Pons (tissue), 1 donor: ENCODE measurements at regions not wholly inside any gene's neighbourhood (a gene's known extent, or its start where the extent isn't known, plus 50 kb on each side); places are given as distances from the start of the nearest gene placed in this dataset.

Experiments used
- DNase-seq: peaks from one replicate; pipeline ENCODE4 v3.0.0-alpha.2; 2016; ENCODE audit warnings: low spot score

DNA sequence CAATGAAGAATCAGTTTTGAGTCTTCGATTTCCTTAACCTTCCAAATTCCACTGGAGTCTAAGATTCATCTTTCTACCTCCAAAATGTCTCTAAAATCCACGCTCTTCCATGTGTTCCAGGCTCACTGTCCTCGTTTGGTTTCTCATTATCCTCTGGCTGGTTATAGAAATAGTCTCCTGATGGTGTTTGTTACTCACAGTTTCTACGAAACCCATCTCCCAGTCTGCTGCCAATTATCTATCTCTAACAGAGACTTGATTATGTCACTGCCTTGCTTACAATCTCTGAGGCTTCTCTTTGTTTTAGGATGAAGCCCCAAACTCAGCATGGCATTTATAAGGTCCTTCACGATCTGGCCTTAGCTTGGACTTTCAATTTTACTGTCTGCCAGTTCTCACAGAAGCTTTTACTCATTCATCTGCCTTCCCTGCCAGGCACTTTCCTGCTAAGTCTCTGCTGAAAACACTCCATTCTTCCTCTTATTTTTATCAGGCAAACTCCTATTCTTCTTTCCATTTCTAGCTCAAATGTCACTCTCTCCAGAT, 339.6 kb upstream of the SGCD start:
- DNase-seq, result peak; percentile 71

DNA sequence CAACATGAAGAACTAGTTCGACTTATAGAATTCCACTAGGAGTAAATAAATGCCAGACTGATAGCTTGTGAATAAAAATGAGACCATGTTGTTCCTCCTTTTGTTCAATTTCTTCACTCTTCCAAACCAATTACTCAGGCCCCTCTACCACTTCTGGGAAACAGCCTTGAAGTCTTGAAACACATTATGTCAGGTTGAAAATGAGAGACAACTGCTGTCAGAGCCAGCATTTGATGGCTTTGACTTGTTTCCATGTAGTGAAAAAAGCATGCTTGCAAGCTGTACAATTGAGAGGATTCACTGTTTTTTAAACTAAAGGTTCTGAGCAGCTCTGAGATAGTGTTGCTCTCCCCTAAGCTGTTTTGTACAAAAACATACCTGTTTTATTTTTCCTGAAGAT, 337.1 kb upstream of the SGCD start:
- no peak for DNase-seq

DNA sequence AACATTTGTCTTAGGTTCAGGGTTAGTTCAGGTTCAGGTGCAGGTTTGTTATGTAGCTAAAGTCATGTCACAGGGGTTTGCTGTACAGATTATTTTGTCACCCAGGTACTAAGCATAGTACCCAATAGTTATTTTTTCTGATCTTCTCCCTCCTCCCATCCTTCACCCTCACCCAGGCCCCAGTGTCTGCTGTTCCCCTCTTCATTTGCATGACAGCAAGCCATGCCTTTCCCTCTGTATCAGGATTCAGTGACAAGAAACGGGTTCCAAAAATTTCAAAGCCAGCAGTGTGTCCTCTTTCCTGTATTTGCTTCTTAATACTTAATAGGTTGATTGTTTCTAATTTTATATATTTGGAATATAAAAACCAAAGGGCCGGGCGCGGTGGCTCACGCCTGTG, 330.8 kb upstream of the SGCD start:
- no peak for DNase-seq

DNA sequence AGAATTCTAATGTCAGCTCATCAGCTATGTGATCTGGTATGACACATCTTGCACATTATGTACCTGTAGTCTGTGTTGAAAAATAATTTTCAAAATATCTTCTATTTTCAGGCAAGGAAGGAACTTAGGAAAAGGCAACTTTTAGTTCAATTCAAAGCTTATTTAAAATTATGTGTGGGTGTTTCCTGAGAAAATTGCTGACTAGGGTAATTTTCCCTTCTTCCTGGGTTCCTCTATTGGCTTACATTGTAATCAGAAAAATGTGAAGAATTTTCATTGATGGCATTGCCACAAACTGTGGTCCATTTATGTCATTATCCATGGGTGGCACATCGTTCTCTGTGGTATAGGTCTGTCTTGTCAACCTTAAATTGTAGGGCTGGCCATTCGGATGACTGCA, 328.7 kb upstream of the SGCD start:
- no peak for DNase-seq

DNA sequence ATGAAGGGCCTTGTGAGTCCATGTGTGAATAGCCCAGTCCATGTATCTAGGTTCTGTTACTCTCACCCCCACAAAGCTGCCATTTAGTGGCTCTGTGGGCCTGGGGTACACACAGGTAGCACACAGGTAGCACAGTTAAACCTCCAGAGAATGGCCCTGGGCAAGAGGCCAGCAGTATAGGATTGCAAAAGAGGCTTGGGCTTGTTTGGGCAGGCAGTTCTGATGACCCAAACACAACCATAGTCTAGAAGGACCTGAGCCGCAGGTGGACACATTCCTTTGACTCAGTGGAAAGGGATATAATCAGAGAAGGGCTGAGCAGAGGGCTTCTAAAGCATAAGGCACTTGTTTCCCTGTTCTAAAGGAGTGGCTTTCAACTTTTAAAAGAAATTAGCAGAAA, 326.8 kb upstream of the SGCD start:
- no peak for DNase-seq

DNA sequence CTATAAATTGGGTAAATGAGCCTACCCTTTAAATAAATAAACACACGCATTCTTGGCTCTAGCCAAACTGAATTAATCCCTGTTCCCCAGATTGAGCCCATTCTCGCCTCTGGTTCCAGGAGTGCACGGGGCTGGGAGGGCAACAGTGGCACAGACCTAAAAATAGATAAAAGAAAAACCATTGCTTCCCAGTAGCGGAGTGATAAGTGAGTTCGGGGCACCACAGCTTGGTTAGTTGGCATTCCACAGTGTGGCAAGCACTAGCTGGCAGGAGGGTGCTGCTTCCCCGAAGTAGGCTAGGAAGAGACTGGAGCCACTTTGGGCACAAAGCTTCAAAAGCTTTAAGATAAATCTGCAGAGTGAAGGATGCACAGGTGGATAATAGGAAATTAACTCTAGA, 322.2 kb upstream of the SGCD start:
- no peak for DNase-seq

DNA sequence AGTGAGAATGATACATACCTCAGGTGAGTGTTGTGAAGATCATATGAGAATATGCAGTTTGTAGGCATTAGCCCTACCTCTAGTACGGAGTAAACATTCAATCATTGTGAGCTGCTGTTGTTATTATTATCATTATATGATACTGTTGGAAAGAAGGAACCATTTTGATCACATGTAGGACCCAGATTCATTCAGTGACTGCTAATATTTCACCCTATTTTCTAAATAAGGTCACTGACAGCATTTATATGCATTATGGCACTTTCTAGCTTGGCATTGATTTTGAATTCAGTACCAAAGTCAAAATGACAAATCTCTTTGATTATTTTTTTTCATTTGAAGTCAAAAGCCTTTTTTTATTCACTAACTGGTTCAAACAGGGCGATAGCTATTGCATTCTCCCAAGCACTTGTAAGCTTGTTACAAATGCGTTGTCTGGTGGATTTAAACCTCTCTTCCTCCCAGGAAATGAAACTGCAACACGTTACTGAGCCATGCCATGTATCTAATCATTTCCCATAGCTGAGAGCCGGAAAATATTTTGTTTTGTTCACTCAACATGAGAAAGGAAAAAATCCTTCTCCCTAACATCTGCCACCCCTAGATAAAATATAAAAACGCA, 320.8 kb upstream of the SGCD start:
- no peak for DNase-seq

DNA sequence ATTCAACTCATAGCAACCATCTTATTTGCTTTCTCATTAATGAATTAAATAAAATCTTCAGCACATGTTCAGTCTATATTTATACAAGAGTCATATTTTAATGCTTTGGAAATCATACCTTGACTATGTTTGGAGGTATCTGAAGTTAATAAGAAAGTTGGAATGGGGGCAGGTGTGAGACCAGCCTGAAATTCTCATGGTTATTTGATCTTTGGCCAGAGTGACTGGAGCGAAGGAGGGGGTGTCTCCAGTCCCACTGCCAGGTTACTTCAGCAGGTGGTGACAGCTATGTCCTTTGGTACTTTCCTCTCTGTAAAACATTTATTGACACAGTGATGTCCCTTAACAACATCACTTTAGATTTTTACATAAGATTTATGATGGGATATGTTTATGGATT, 318.1 kb upstream of the SGCD start:
- no peak for DNase-seq

DNA sequence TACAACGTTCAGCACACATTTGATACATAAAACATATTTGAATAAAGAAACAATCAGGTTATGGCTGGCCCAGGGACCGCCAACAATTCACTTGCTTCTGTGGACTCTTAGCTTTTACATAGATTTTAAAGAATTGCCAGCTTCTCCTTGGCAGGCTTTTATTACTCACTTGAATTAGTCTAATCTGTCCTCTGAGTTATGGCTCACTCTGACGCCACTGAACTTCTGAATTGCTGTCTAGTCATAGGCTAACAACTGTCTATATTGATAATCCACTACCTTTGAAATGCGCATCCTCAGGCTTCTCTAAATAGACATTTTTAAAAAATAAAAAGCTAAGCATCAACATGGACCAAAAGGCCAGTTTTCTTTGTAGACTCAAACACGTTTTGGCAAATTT, 317.4 kb upstream of the SGCD start:
- no peak for DNase-seq

DNA sequence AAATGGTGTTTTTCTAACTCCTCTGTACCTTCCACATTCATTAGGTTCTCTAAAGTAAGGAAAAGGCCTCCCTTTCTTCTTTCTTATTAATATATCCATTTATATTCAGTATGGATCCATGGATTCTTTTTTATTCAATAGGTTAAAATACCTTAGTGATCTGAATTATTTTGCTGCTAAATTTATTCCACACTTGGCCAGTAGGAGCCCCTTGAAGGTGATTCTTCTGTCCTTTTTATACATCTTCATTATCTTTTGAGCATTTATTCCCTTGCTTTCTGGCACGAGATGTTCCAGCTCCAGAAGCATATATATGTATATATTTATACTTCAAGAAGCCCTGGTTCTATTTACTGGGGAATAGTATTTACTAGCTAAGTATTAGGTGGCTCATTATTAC, 311.8 kb upstream of the SGCD start:
- DNase-seq, result no peak

DNA sequence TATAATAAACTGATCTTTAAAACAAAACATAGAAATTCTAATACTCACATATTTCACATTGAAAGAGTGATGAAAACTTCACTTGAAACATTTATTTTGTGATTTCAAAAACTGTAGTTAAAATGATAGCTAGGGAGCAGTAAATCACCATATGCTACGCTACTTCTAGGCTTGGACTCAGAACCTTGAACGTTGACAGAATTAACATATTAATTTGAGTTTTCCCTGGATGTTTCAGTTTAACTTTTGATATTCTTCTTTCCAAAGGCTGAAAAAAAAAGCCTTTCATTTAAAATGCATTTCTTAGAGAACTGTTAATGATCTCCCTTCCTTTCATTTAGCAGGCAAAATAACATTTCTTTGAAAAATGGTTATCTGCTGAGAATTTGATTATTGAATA, 307.8 kb upstream of the SGCD start:
- no peak for DNase-seq

DNA sequence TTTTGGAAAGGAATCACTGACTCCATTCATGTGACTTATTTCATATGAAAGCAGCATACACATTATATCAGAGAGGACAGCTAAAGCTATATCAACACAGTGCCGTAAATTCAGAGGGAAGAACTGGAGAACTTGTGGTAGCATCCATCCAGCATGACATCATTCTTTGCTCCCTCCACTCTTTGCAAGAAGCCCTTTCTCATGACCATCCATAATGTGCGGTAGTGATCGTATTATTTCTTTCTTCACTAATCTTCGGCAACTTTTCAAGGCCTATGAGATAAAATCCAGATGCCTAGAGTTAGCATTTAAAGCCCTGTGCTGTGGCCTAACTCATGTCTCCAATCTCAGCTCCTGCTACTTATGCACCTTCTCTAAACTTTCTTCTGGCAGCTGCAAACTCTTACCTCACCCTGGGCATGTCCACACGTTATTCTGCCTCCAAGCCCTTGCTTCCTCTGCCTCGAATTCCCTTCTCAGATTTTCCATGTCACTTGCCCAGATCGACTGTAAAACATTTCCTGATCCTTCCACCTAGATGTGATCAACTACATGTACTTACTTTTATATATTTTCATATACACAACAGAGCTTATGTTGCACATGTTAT, 307.3 kb upstream of the SGCD start:
- DNase-seq, result no peak

DNA sequence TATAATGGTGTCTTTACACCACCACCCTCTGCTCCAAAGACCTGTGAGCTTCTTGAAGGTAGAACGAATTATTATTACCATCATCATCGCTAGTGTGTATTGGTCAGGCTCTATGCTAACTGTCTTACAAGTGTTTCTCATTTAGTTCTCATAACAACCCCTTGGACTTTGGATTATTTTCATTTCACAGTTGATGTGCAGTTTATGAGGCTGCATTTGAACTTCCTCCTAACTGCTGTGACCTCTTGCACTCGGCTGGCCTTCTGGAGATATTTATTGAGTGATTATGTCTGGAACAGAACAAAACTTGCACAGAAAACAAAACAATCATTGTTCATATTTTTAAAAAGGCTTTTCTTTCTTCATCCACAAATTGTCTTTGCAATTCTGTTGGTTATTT, 306.3 kb upstream of the SGCD start:
- no peak for DNase-seq

DNA sequence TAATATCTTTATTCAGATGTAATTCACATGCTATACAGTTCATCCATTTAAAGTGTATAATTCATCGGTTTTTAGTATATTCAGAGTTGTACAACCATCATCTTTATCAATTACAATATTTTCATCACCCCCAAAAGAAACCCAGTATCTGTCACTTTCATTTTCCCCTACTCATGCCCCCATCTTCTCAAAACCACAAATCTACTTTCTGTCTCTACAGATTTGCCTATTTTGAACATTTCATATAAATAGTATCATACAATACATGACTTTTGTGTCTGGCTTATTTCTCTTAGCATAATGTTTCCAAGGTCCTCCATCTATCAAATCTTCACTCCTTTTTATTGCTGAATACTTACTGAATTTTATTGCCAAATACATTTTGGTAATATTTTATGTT, 305.1 kb upstream of the SGCD start:
- DNase-seq, result no peak

DNA sequence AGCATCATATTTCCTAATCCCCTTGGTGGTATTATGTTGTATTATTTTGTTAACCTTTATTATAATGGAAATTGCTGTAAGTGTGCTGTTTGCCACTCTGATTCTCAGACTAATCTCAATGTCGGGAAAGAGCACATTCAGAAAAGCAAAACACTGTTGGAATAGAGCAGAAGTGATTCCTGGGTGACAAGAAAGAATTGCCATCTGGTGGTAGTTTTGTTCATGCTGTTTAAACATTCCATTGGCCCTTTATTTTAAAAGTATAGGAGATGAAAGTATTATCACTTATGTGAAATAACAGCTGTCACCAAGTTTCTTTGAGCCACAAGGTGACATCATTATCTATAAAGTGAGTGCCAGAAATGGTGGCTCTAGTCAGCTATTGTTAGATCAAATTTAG, 301.3 kb upstream of the SGCD start:
- no peak for DNase-seq

DNA sequence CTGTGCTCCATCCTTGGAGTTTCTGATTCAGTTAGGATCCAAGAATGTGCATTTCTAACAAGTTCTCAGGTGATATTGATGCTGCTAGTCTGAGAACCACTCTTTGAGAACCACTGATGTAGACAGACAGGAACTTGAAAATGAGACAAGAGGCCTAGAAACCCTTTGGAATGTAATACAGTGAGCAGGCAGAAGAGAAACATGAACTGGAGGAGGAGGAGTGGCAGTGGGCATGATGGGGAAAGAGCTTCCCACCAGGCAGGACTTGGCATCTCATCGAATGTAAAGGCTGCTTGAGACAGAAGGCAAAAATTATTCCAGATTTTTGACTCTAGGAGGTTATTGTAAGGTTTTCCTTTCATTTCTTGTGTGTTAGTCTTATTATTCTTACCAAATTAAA, 295.8 kb upstream of the SGCD start:
- no peak for DNase-seq

DNA sequence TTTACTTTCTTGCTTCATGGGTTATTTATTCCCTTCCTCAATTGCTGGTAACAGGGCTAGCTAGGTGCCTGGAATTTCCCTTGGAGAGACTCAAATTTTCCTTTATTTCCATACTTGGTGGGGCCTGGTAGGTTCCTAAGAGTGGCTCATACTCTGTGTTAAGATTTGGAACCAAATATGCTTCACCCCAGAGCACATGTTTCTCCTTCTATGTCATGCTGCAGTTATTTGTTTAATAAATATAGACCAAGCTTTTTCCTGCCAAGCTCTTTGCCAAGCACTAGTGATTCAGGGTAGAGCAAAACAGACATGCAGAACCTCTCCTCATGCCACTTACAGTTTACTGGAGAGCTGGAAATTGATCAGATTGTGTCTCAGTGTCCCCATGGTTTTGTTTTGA, 290.3 kb upstream of the SGCD start:
- DNase-seq, result no peak

DNA sequence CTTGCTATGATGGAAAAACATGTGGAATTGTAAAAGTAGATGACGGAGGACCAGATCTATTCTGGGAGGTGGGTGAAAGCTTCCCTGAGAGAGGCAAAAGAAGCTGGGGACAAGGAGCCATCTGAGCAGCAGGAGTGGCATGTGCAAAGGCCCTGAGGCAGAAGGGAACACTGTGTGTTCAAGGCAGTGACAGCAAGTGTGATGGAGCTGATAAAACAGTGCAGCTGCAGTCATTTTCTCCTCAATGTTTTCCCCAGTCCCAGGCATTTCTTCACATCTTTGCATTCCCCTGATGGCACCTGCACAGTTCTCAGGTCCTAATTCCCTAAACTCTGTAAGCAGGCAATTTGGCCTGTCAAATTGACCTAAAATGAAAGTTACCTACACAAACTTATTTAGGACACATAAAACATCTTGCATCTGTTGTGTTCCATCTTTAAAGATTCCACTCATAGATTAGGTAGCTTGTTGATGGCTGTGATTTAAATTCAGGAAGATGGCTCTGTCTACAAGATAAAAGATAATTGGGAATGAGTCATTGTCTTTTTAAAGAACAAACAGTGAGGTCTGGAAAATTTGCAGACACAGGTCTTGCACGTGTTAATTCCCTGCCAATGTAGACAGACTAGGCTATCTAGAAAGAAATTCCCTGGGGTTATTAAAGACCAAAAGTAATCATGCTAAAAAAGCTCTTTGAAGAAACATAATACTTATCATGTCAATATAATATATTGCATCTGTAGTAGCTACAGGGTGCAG, 289.6 kb upstream of the SGCD start:
- no peak for DNase-seq

DNA sequence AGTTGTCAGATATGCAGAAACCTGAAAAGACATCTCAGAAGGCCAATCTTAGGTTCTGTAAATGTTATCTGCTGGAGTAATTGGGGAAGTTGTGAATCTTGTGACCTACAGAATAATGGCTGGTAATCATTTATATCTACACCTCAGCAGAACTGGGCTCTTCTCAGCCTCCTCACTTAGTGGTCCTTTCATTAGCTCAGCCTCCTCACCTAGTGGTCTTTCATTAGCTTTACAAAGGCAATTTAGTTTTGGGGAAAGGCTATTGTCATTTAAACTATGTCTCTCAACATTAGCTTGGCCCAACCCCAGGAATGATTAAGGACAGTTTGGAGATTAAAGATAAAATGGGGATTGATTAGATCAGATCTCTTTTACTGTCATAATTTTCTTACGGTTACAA, 284.2 kb upstream of the SGCD start:
- no peak for DNase-seq

DNA sequence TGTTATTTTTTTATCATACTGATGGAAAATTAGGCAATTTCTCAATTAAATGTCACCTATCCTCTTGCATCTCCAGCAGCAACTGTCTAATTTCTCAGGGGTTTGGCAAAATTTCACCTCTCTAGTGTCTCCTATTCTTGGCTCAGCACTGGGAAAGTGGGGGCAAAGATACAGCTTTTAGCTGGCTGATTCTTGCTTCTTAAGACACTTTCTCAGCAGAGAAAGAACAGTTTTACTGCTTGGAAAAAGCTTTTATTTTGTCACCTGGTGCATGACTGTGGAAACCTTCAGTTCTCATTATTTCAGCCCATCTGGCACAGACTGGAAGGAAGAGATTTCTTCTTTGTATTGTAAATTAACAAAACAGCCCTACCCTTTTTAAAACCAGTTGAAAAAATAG, 283.6 kb upstream of the SGCD start:
- DNase-seq, result peak; percentile 5

DNA sequence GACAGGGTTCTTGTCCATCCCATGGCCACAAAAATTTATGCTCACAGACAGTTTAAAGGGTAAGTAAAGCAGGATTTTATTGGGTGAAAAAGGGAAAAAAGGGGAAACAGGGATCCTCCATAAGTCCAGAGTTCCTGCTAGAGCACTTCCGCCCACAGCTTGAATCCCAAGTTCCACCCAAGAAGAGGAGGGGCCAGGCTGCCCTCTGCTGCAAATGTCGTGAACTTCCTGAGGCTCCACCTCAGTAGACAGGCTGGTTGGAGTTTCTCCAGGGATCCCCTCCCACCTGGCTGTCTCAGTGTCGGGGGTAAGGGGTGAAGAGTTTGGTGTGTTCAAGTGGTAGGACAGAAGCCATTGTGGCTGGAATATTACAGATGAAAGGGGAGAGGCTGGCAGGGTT, 275.0 kb upstream of the SGCD start:
- no peak for DNase-seq

DNA sequence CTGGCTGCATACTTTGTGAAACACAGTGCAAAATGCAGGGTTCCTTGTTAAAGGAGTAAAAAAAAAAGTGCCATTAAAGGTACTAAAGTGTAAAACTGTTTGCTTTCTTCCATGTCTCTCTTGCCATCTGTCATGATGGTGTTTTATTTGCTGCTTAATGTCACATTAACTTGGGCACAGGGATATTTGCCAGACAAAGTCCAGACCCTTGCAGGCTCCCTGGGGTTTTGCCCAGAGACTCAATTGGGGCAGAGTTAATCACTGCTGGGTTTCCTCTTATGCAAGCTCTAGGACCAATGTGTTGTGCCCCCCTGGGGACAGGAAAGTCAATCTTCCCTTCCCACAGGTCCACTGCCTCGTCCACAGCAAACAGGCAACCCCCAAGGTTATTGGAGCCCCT, 274.3 kb upstream of the SGCD start:
- DNase-seq, result no peak

DNA sequence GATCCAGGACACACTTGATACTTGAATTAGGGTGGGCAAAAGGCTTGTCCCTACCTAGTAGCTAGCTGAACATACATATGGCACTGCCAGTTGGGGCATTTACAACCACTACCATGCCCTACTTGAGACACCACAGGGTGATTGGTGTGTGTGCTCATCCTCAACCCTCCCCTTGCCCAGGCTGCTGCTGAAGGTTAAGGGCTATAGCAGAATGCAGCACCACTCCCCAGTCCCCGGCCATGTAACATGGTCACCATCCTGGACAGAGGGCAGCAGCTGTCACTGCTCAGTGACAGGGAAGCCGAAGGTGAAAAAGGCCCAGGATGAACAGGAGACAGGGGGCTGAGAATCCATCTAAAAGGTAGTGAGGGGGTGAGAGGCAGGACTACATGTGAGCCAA, 273.9 kb upstream of the SGCD start:
- DNase-seq, result no peak

DNA sequence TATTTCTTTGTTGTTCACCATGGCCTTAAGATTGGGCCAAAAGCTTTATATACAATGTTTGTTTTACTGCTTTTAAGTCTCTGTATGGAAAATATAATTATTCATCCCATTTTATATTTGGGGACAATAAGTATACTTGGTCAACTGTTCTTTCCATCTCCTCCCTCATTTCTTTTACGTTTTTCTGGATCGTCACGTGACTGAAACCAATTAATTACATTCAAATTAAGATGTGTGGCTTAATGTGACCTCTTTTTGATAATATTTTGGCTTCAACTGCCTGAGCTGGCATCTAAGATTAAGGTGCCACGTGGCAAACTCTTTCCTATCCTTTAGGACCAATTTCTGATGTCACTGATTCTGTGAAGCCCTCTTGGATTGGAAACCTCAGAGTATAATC, 250.1 kb upstream of the SGCD start:
- no peak for DNase-seq
